ENCODE measurements at regions not wholly inside any gene's neighbourhood (a gene's known extent, or its start where the extent isn't known, plus 50 kb on each side); places are given as distances from the start of the nearest gene placed in this dataset.

- no peak for DNase-seq (ENCODE audit: low spot score in 2 of 2)
- 57 to 71% methylated on average over 1 of the region's 1 CpG for WGBS, 2 donors
- intact Hi-C loops (cut with DNase I; ENCODE audit: low total_unique reads): no loop called here
Observed at GRCh38 chr1:229110986-229111385, 159.9 kb upstream of the RAB4A start.

DNA sequence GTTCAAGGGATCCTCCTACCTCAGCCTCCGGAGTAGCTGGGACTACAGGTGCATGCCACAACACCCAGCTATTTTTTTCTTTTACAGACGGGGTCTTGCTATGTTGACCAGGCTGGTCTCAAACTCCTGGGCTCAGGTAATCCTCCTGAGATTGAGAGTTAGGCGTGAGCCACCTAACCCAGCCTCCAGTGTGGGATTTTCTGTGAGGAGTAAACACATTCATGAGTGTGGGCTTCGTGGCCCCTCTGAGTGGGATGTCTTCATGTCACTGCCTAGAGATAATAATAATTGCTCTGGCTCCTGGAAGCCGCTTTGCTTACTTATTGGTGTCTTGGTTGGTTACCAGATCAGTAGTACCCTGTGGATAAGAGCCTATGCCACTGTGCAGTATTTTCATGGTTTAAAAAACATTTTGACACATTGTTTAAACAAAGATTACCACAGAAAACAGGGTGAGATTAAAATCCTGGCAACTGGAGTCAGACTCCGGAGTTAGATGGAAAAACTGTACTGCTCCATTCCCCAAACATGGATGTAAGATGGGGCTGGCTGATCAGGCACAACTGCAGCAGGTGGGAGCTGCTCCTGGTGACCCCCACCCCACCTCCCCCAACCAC is 159.1 kb upstream of the RAB4A start:
- no peak for TF ChIP-seq CTCF (IDR thresholded peaks at IDR 0.05)
- no peak for TF ChIP-seq POLR2A (IDR thresholded peaks at IDR 0.05)
- intact Hi-C loops (cut with DNase I; ENCODE audit: low total_unique reads): no loop called here
- H3K4me3 ChIP-seq (ENCODE audit: low read depth, poor library complexity, severe bottlenecking): no peak overlapping the region
- DNase-seq (ENCODE audit: low spot score in 2 of 2): no peak
- WGBS, 2 donors: 87 to 96% methylated on average over 6 of the region's 6 CpGs

More at GRCh38 chr1:229110986-229111385, 159.9 kb upstream of the RAB4A start:
- no peak overlapping the region for H3K4me3 ChIP-seq (ENCODE audit: low read depth, poor library complexity, severe bottlenecking)
- TF ChIP-seq CTCF (IDR thresholded peaks at IDR 0.05) (no peak), POLR2A (IDR thresholded peaks at IDR 0.05) (no peak)

- WGBS, 2 donors: 98 to 99% methylated on average over 3 of the region's 3 CpGs
- intact Hi-C loops (cut with DNase I; ENCODE audit: low total_unique reads): no loop called here
- no peak overlapping the region for H3K4me3 ChIP-seq (ENCODE audit: low read depth, poor library complexity, severe bottlenecking)
- TF ChIP-seq POLR2A (IDR thresholded peaks at IDR 0.05) (no peak), CTCF (IDR thresholded peaks at IDR 0.05) (no peak)
- no peak for DNase-seq (ENCODE audit: low spot score in 2 of 2)
Observed at GRCh38 chr1:229112832-229113548, 157.9 kb upstream of the RAB4A start.

- intact Hi-C loops (cut with DNase I; ENCODE audit: low total_unique reads): no loop called here
- 56 to 57% methylated on average over 5 of the region's 5 CpGs for WGBS, 2 donors
- DNase-seq (ENCODE audit: low spot score in 2 of 2): no peak
- TF ChIP-seq POLR2A (IDR thresholded peaks at IDR 0.05) (no peak), CTCF (IDR thresholded peaks at IDR 0.05) (no peak)
- no peak overlapping the region for H3K4me3 ChIP-seq (ENCODE audit: low read depth, poor library complexity, severe bottlenecking)
Observed at GRCh38 chr1:229114315-229114714, 156.6 kb upstream of the RAB4A start.

DNA sequence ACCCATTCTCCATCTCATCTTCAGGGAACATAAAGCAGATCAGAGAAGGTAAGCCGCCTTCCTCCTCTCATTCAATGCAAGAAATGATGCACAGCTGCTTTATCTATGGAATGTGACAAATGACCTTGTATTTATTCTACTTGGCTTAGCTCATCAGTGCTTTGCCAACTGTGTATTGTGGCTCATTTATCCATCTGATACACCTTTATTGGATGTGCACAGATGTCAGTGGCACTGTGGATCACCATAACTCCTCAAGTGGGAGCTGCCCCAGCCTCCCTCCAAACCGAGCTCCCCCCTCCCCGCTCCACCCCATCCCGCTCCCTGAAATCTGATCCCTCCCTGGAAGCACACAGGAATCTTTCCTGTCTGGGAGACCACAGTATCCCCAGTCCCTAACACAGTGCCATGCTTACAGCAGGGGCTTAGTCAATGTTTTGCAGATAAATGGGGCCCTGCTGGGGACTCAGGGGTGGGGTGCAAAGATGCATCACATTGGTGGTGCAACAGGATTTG is 156.0 kb upstream of the RAB4A start:
- H3K4me3 ChIP-seq (ENCODE audit: low read depth, poor library complexity, severe bottlenecking): no peak overlapping the region
- TF ChIP-seq POLR2A (IDR thresholded peaks at IDR 0.05) (no peak), CTCF (IDR thresholded peaks at IDR 0.05) (no peak)
- no peak for DNase-seq (ENCODE audit: low spot score in 2 of 2)
- 64 to 65% methylated on average over 4 of the region's 4 CpGs for WGBS, 2 donors
- intact Hi-C loops (cut with DNase I; ENCODE audit: low total_unique reads): no loop called here
